ENCODE measurements at regions not wholly inside any gene's neighbourhood (a gene's known extent, or its start where the extent isn't known, plus 50 kb on each side); places are given as distances from the start of the nearest gene placed in this dataset.
"Not testable (repeated sequence)": the region's sequence is repeated elsewhere in the genome, so short reads cannot be mapped to it uniquely, and the experiment has no call there.

DNA sequence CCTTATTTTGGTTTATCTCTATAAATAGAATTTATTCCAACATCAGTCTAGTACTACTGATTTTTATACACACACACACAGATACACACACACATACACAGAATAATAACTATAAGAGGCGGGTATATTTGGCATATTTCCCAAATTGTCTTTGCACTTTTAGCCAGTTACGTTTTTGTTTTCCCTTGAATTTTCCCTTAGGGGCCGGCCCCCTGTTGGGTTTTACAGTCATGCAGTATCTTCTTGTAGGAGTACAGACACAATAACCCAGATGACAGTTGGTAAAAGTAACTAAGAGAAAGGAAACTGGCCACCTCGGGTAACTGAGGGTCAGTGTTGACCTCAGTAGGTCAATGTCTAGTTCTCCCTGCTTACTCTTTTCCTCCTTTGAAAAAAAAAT, 50.9 kb downstream of the DISP1 start:
- no peak overlapping the region for H3K27ac ChIP-seq
- no peak for DNase-seq (ENCODE audit: low read depth, low spot score)

GRCh38 chr1:222867316-222867715, 52.5 kb downstream of the DISP1 start:
- H3K27ac ChIP-seq: no peak overlapping the region
- DNase-seq (ENCODE audit: low read depth, low spot score): no peak

DNA sequence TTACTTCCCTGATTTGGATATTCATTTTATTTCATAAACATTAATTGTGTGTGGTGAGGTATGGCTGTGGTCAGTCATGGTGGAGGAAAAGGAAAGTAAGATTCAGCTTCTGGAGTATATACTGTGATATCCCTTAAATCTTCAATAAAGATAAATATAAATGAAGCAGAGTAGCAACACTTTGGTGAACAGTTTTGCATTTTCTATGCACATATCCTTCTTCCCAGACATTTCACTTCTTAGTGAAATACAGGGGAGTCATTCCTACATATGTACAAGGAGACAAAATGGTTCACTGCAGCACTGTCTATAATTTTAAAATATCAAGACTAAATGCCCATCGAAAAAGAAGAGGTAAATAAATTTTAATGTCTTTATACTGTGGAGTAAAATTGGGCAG, 61.3 kb downstream of the DISP1 start:
- DNase-seq (ENCODE audit: low read depth, low spot score): no peak
- no peak overlapping the region for H3K27ac ChIP-seq

- H3K27ac ChIP-seq: no peak overlapping the region
- no peak for DNase-seq (ENCODE audit: low read depth, low spot score)
Measured at GRCh38 chr1:222877854-222878253, 63.0 kb downstream of the DISP1 start.

GRCh38 chr1:222880587-222880986, 65.7 kb downstream of the DISP1 start:
- H3K27ac ChIP-seq: peak overlapping the region; percentile 0
- DNase-seq (ENCODE audit: low read depth, low spot score): no peak

DNA sequence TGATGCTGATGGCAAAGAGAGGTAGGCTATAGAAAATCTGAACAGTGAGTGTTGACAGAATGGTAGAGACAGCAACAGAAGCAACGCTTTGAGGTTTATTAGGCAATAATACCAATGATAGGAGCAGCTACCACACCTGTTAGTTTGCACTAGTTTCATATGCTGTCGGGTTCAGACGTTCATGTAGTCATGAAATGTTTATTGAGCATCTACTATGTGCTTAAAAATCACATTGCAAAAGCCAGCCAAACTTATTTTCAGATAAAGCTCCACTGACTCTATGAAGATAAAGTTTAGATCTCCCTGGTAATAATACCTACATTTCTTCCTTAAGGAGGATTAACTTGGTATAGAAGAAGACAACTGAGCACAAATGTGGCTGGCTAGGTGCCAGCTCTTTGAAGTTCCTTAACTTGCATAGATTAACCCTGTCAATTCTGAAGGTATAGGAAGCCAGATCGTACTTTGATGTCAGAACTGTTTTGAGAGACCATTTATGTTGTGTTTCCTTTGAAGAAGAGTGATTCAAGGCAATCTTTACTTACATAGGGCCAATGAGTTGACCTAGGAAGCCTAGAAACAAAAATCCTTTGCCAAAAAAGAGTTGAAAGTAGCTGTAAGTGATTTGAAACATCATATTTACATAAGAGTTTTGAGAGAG, 71.5 kb downstream of the DISP1 start:
- DNase-seq (ENCODE audit: low read depth, low spot score): no peak

DNA sequence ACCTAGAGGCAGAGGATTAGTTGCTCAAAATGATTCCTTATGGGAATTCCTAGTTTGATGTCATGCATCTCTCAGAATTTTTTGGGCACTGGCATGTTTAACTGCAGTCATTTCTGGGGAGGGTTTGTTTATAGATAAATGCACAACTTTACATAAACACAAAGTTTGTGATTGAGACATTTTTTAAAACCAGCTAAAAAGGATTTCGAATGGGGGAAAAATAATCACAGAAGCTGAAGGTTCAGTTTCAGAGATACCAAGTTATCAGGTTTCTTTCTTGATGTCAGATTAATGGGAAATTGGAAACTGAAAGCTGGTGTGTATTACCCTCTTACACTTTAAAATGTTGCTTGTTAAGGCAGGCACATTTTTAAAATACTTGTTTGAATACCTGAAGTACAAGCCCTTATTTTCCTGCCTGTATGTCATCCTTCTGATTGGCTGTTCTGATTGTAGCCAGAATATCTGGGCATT, 72.1 kb downstream of the DISP1 start:
- no peak for DNase-seq (ENCODE audit: low read depth, low spot score)

More for the DNA sequence above, 71.5 kb downstream of the DISP1 start:
- H3K27ac ChIP-seq: no peak overlapping the region

DNA sequence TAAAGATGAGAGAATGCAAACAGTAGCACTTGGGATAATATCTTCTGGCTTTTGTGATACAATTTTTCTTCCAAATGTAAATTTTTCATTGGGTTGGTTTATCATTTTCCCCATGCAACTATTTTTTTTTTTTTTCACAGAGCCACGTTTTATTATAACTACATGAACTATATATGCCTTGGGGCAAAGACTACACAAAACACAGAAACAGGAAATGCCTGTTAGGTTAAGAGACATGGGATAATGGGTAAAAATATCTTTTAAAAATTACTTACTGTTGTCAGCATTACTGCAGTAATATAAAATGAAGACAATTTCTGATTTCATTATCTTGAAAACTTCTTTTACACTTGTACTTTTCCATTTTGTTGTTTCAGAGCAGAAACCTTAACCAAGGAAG, 74.6 kb downstream of the DISP1 start:
- DNase-seq (ENCODE audit: low read depth, low spot score): no peak
- H3K27ac ChIP-seq: no peak overlapping the region

More for the DNA sequence above, 72.1 kb downstream of the DISP1 start:
- H3K27ac ChIP-seq: no peak overlapping the region

DNA sequence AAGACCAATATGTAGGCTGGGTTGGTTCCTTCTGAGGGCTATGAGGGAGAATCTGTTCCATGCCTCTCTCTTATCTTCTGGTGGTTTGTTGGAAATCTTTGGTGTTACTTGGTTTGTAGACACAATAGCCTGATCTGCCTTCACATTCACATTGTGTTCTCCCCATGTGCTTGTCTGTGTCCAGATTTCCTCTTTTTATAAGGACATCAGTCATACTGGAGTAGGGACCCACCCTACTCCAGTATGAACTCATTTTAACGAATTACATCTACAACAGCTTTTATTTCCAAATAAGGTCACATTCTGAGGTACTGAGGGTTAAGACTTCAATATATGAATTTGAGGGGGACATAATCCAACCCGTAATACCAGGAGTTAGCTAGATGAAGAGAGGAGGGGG, 75.9 kb downstream of the DISP1 start:
- no peak overlapping the region for H3K27ac ChIP-seq
- DNase-seq (ENCODE audit: low read depth, low spot score): no peak

DNA sequence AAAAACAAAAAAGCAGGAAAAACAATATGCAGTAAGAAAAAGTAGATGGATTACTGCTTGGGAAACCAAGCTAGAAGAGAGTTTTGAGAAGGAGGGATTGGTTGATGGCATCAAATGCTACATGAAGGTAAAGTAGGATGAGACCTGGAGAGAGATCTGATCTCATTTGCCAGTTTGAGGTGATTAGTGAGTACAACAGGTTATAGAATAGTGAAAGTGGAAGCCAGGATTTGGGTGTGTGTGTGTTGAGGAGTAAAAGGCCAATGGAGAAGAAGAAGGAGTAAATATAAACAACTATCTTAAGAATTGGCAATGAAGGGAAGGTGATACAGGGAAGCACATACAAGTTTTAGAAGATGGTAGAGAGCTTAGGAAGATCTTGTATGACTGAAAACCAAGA, 76.7 kb downstream of the DISP1 start:
- no peak overlapping the region for H3K27ac ChIP-seq
- DNase-seq (ENCODE audit: low read depth, low spot score): no peak

GRCh38 chr1:222892137-222892769, 77.4 kb downstream of the DISP1 start:
- DNase-seq (ENCODE audit: low read depth, low spot score): no peak
- no peak overlapping the region for H3K27ac ChIP-seq

DNA sequence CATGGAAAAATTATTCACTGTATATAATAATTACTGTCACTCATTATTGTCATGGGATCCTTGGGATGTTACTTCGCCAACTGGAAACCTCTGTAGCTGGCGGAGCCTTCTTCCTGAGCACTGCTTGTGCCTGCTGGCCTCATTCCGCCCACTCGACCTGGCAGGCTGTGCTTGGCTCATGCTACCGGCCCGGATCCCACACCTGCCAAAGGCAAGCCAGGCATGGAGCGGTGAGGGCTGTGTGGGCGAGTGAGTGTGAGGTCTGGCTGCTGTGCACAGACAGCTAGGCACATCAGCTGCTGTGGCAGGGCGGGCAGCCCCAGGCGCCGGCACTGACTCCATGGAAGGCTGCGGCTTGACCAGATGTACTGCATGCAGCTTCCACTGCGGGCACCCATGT, 78.4 kb downstream of the DISP1 start:
- H3K27ac ChIP-seq: no peak overlapping the region
- DNase-seq (ENCODE audit: low read depth, low spot score): no peak

DNA sequence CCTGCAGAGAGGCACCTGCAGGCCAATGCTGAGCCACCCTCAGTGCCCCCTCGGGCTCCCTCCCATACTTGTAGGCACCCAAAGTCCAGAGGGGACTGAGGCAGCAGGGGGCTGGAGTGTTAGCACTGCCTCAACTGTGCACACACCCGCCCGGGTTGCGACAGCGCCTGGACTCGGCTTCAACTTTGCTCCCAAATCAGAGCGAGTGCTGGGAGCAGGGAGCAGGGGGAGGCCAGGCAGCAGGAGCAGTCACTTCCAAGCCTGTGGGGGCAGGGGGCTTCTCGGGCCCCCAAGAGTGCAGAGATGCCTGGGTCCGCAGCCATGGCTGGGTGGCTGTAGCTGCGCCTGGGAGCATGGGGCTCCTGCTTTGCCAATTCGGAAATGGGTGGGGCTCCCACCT, 79.5 kb downstream of the DISP1 start:
- DNase-seq (ENCODE audit: low read depth, low spot score): no peak
- H3K27ac ChIP-seq: no peak overlapping the region

- no peak overlapping the region for H3K27ac ChIP-seq
- DNase-seq (ENCODE audit: low read depth, low spot score): no peak
Measured at GRCh38 chr1:222896630-222897526, 82.0 kb downstream of the DISP1 start.

DNA sequence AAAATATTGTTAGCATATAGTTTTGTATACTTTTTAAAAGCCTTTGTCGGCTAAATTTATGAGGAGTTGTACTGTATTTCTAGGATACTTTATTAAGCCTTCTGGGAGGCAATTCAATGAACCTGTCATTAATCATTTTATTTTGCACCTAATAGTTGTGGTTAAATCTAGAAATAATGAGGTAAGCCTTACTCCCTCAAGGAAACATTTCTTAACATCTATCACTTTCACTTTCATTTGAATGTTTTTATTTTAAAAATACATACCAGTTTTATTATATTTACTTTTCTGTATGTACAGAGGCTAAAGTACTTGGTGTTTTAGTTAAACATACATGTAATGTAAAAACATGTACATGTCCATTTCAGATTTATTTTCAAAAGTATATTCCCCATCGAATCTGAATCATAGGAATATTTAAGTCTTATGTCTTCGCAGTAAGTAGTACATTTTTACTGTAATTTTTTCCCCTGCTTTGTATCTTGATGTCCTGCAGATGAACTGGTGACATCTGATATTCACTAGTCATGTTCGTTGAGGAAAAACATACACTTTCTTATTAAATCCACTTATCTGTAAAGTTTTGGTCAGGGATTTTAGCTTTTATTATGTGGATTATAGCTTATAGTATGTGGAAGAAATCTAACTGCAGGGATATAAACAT, 82.8 kb downstream of the DISP1 start:
- DNase-seq (ENCODE audit: low read depth, low spot score): no peak
- H3K27ac ChIP-seq: no peak overlapping the region

GRCh38 chr1:222898191-222898527, 83.3 kb downstream of the DISP1 start:
- H3K27ac ChIP-seq: no peak overlapping the region
- DNase-seq (ENCODE audit: low read depth, low spot score): no peak

GRCh38 chr1:222899471-222899870, 84.6 kb downstream of the DISP1 start:
- DNase-seq (ENCODE audit: low read depth, low spot score): no peak
- no peak overlapping the region for H3K27ac ChIP-seq

- H3K27ac ChIP-seq: no peak overlapping the region
- DNase-seq (ENCODE audit: low read depth, low spot score): no peak
Measured at GRCh38 chr1:222904451-222904850, 89.6 kb downstream of the DISP1 start.

- DNase-seq (ENCODE audit: low read depth, low spot score): no peak
Measured at GRCh38 chr1:222905151-222905550, 90.3 kb downstream of the DISP1 start.

DNA sequence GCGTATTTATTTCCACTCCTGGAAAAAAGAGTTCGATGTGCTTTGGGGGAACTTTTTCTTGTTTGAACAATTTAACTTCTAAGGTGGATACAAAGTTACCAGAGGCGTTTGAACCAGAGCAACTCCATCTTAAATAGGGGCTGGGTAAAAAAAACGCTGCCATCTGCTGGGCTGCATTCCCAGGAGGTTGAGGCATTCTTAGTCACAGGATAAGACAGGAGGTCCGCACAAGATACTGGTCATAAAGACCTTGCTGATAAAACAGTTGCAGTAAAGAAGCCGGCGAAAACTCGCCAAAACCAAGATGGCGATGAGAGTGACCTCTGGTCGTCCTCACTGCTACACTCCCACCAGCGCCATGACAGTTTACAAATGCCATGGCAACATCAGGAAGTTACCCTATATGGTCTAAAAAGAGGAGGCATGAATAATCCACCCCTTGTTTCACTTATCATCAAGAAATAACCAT, 91.5 kb downstream of the DISP1 start:
- H3K27ac ChIP-seq; DNase-seq (ENCODE audit: low read depth, low spot score): not testable (repeated sequence)

More at GRCh38 chr1:222905151-222905550, 90.3 kb downstream of the DISP1 start:
- no peak overlapping the region for H3K27ac ChIP-seq
